Progenitor cell of endocrine pancreas (in vitro differentiated cells): ENCODE measurements at regions not wholly inside any gene's neighbourhood (a gene's known extent, or its start where the extent isn't known, plus 50 kb on each side); places are given as distances from the start of the nearest gene placed in this dataset.

Source experiments
- DNase-seq: peaks from one replicate; pipeline ENCODE4 v3.0.0; 2021; ENCODE audit warnings: low spot score; ENCODE audit not compliant: unreplicated experiment
- H3K27ac Mint-ChIP-seq: 2 replicates; pipeline ENCODE4 v1.8.0; 2021; ENCODE audit warnings: mild to moderate bottlenecking, moderate library complexity, mixed read lengths
- H3K27me3 Mint-ChIP-seq: 2 replicates; pipeline ENCODE4 v1.8.0; 2021; ENCODE audit warnings: mixed read lengths
- H3K36me3 Mint-ChIP-seq: 2 replicates; pipeline ENCODE4 v1.8.0; 2022; ENCODE audit warnings: mixed read lengths; ENCODE audit not compliant: insufficient read depth
- H3K4me1 Mint-ChIP-seq: 2 replicates; pipeline ENCODE4 v1.8.0; 2021; ENCODE audit warnings: low read depth, mixed read lengths
- H3K4me3 Mint-ChIP-seq: 2 replicates; pipeline ENCODE4 v1.8.0; 2021; ENCODE audit warnings: low read depth, mild to moderate bottlenecking, moderate library complexity, mixed read lengths
- H3K9me3 Mint-ChIP-seq: 2 replicates; pipeline ENCODE4 v1.8.0; 2021; ENCODE audit warnings: low read depth, mixed read lengths
- CTCF ChIP-seq: fragments of 200-600 bp; sonication (generic); IDR thresholded peaks from one replicate; pipeline ENCODE4 v1.5.0; 2021; ENCODE audit warnings: antibody characterized with exemption, mild to moderate bottlenecking; ENCODE audit not compliant: unreplicated experiment

DNA sequence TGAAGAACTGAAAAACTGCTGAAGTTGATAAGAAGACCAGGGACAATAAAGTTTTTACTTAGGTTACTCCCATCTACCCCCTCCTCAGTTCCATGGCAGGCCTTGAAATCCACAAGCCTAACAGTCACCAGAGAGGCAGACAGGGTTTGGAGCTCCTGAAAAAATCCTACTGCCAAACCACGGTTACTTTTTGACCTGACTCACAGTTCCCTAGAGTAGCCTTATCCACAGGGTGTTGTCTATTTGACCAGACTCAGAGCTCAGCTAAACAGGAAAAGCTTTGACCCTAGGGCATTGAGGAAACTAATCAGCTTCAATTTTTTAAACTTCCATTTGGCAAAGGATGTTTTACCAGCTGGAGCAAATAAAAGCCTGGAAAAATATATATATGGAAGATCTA is 257.7 kb upstream of the NT5E start:
- Mint-ChIP-seq H3K4me1 (no peaks in the 10 kb centered on the region), H3K27me3 (no peaks in the 10 kb centered on the region), H3K36me3 (no peaks in the 10 kb centered on the region), H3K9me3 (peaks cover 5% of the 10 kb centered on the region), H3K27ac (no peak overlapping the region), H3K4me3 (no peak overlapping the region)
- DNase-seq = no peak
- no peak for TF ChIP-seq CTCF

DNA sequence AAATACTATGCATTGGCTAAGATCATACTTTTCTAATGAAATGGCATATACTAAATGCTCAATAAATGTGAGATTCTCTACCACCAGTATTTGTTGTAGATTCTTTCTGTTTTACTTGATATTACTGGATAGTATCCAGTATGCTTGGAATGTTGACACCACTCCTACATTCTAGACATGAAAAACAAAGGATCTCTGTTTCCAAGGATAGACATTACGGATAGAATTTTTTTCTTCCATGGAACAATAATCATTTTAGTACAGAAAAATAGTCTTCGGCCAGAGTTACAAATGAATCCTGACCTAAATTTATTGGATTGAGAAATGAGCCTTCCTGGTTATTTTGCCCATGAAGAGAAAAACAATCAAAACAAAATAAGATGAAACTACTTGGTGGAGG is 258.2 kb upstream of the NT5E start:
- Mint-ChIP-seq H3K9me3 (peaks cover 5% of the 10 kb centered on the region), H3K27ac (no peak overlapping the region), H3K27me3 (no peaks in the 10 kb centered on the region)

GRCh38 chr6:85186546-85187175 is 263.2 kb upstream of the NT5E start:
- Mint-ChIP-seq H3K4me3 (no peak overlapping the region), H3K36me3 (no peaks in the 10 kb centered on the region), H3K4me1 (no peaks in the 10 kb centered on the region), H3K27me3 (no peaks in the 10 kb centered on the region), H3K27ac (no peak overlapping the region), H3K9me3 (peaks cover 5% of the 10 kb centered on the region)
- TF ChIP-seq CTCF = no peak
- no peak for DNase-seq

More for the DNA sequence above, 258.2 kb upstream of the NT5E start:
- no peak for DNase-seq
- no peaks in the 10 kb centered on the region for H3K4me1 Mint-ChIP-seq
- H3K36me3 Mint-ChIP-seq = no peaks in the 10 kb centered on the region
- no peak for TF ChIP-seq CTCF
- H3K4me3 Mint-ChIP-seq = no peak overlapping the region

DNA sequence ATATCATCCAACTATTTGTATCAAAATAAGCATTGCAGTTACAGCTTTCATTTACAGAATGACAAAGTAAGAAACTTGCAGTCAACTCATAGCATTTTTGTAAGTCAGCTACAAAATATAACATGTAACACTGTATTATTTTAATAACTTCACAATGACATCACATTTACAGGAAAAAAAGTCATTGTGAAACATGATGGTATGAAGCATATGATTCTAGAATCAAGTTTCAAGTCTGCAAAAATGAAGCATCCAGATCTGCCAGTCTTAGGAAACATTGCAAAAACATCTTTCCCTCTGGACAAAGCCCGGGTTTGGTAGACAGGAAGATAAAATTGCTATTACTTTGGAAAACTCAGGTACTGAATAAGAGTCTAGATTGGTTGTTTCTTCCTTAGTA is 263.9 kb upstream of the NT5E start:
- TF ChIP-seq CTCF = no peak
- no peaks in the 10 kb centered on the region for H3K27me3 Mint-ChIP-seq

GRCh38 chr6:85183841-85184240 is 266.0 kb upstream of the NT5E start:
- no peak overlapping the region for H3K4me3 Mint-ChIP-seq
- TF ChIP-seq CTCF = no peak
- H3K36me3 Mint-ChIP-seq = no peaks in the 10 kb centered on the region
- no peak overlapping the region for H3K27ac Mint-ChIP-seq
- no peaks in the 10 kb centered on the region for H3K27me3 Mint-ChIP-seq
- no peak for DNase-seq
- no peaks in the 10 kb centered on the region for H3K9me3 Mint-ChIP-seq
- H3K4me1 Mint-ChIP-seq = no peaks in the 10 kb centered on the region

More for the DNA sequence above, 263.9 kb upstream of the NT5E start:
- no peak for DNase-seq
- no peaks in the 10 kb centered on the region for H3K4me1 Mint-ChIP-seq
- H3K36me3 Mint-ChIP-seq = no peaks in the 10 kb centered on the region
- no peak overlapping the region for H3K4me3 Mint-ChIP-seq
- H3K9me3 Mint-ChIP-seq = peaks cover 5% of the 10 kb centered on the region
- H3K27ac Mint-ChIP-seq = no peak overlapping the region
